ENCODE measurements at regions not wholly inside any gene's neighbourhood (a gene's known extent, or its start where the extent isn't known, plus 50 kb on each side); places are given as distances from the start of the nearest gene placed in this dataset.

GRCh38 chr12:85504164-85504563 is 224.1 kb downstream of the ALX1 start:
- DNase-seq (ENCODE audit: low read depth) = no peak
- no peak for TF ChIP-seq CTCF (IDR thresholded peaks at IDR 0.05; ENCODE audit: insufficient read depth, low read length)
- H3K4me3 ChIP-seq (ENCODE audit: low read depth, low read length) = no peak overlapping the region

GRCh38 chr12:85504624-85505023 is 224.6 kb downstream of the ALX1 start:
- DNase-seq (ENCODE audit: low read depth) = no peak
- no peak for TF ChIP-seq CTCF (IDR thresholded peaks at IDR 0.05; ENCODE audit: insufficient read depth, low read length)
- H3K4me3 ChIP-seq (ENCODE audit: low read depth, low read length) = no peak overlapping the region

- no peak for TF ChIP-seq CTCF (IDR thresholded peaks at IDR 0.05; ENCODE audit: insufficient read depth, low read length)
- peak; percentile 37 for DNase-seq (ENCODE audit: low read depth)
- H3K4me3 ChIP-seq (ENCODE audit: low read depth, low read length) = no peak overlapping the region
Measured at GRCh38 chr12:85507456-85507855, 227.4 kb downstream of the ALX1 start.

GRCh38 chr12:85509081-85509856 is 229.2 kb downstream of the ALX1 start:
- DNase-seq (ENCODE audit: low read depth) = no peak
- no peak for TF ChIP-seq CTCF (IDR thresholded peaks at IDR 0.05; ENCODE audit: insufficient read depth, low read length)
- H3K4me3 ChIP-seq (ENCODE audit: low read depth, low read length) = no peak overlapping the region

- no peak for TF ChIP-seq CTCF (IDR thresholded peaks at IDR 0.05; ENCODE audit: insufficient read depth, low read length)
- no peak overlapping the region for H3K4me3 ChIP-seq (ENCODE audit: low read depth, low read length)
- no peak for DNase-seq (ENCODE audit: low read depth)
Measured at GRCh38 chr12:85509857-85510256, 229.8 kb downstream of the ALX1 start.

GRCh38 chr12:85516039-85516438 is 236.0 kb downstream of the ALX1 start:
- TF ChIP-seq CTCF (IDR thresholded peaks at IDR 0.05; ENCODE audit: insufficient read depth, low read length) = no peak
- H3K4me3 ChIP-seq (ENCODE audit: low read depth, low read length) = no peak overlapping the region
- DNase-seq (ENCODE audit: low read depth) = no peak
